HG03558 (cell line): ENCODE measurements at regions not wholly inside any gene's neighbourhood (a gene's known extent, or its start where the extent isn't known, plus 50 kb on each side); places are given as distances from the start of the nearest gene placed in this dataset.
A peak's percentile ranks its signal among the peaks of the same experiment; 100 is the strongest.
"Not testable (repeated sequence)": the region's sequence is repeated elsewhere in the genome, so short reads cannot be mapped to it uniquely, and the experiment has no call there.

Experiments used
- ATAC-seq: cut with Tn5 transposase; IDR thresholded peaks from one replicate; pipeline ENCODE4 v1.9.1; 2021; ENCODE audit warnings: moderate number of reproducible peaks; ENCODE audit not compliant: unreplicated experiment; ENCODE audit errors: extremely low read depth

- no peak for ATAC-seq
These were observed 99.9 kb upstream of the SLC24A4 start for GRCh38 chr14:92223025-92223424.

- no peak for ATAC-seq
These were observed 98.5 kb upstream of the SLC24A4 start for GRCh38 chr14:92224358-92224954.

DNA sequence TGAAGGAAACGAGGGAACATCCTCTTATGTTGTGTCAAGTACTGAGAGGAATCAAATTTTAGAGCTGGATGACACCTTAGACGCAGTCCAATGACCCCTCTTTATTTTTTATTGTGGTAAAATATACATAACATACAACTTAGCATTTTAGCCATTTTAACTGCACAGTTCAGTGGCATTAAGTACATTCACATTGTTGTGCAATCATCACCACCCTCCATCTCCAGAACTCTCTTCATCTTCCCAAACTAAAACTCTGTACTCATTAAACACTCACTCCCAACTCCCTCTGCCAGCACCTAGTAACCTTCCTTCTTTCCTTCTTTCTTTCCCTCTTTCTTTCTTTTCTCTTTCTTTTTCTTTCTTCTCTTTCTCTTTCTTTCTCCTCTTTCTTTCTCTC is 97.2 kb upstream of the SLC24A4 start:
- no peak for ATAC-seq

DNA sequence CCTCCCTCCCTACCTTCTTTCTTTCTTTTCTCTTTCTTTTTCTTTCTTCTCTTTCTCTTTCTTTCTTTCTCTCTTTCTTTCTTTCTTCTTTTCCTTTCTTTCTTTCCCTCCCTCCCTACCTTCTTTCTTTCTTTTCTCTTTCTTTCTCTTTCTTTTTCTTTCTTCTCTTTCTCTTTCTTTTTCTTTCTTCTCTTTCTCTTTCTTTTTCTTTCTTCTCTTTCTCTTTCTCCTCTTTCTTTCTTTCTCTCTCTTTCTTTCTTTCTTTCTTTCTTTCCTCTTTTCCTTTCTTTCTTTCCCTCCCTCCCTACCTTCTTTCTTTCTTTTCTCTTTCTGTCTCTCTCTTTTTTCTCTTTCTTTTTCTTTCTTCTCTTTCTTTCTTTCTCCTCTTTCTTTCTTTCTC is 96.8 kb upstream of the SLC24A4 start:
- ATAC-seq, result not testable (repeated sequence)

DNA sequence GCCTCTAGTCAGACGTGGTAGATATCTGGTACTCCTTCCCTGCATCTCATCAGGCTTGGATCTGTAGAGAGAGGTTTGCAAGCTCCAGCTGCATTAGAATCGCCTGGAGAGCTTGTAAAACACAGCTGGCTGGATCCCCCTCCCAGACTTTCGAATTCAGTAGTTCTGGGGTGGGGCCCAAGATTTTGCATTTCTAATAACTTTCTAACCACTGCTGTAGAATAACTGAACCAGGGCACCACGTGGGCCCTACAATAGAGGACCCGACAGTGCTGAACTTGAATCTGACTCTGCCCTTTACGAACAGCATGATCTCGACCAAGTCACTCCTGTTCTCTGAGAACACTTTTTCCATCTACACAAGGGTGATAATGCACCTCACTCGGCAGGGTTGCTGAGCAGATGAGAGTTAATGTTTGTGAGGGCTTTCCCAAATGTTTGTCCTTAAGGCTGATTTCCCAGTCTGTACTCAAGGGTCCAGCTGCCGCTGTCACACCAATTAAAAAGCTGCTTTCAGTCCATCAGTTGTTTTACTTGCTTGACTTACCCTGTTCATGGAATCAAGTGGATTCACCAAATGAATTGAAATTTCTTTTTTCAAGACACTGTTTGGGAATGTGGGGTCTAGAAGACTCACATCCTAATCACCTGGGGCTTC is 86.6 kb upstream of the SLC24A4 start:
- no peak for ATAC-seq

DNA sequence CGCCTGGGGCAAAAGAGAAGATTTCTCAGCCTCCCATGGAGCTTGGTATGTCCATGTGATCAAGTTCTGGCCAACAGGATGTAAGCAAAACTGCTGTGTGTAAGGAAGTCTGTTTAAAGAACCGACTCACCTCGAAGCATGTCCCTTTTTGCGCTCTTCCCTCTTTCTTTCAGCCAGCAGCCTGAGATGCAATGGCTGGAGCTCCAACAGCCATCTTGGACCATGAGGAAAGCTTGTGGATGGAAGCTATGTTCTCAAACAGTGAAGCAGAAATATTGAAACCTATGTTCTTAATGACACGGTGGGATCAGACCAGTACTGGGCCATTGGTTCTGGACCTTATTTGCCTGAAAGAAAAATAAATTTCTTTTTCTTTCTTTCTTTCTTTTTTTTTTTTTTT is 82.3 kb upstream of the SLC24A4 start:
- ATAC-seq, result no peak

- no peak for ATAC-seq
These were observed 80.9 kb upstream of the SLC24A4 start for GRCh38 chr14:92241966-92242595.

DNA sequence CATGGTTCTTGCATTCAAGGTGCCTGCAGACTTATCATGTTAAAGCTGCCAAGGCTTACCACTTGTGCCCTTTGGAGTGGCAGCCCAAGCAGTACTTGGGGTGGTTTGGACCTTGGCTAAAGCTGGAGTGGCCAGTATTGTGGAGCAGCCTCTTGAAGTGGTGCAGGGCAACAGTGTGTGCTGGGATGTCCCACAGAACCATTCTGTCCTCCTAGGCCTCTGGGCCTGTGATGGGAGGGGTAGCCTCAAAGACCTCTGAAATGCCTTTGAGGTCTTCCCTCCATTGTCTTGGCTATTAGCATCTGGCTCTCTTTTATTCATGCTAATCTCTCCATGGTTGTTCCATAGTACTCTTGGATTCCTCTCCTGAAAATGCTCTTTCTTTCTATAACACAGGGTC is 78.2 kb upstream of the SLC24A4 start:
- no peak for ATAC-seq

DNA sequence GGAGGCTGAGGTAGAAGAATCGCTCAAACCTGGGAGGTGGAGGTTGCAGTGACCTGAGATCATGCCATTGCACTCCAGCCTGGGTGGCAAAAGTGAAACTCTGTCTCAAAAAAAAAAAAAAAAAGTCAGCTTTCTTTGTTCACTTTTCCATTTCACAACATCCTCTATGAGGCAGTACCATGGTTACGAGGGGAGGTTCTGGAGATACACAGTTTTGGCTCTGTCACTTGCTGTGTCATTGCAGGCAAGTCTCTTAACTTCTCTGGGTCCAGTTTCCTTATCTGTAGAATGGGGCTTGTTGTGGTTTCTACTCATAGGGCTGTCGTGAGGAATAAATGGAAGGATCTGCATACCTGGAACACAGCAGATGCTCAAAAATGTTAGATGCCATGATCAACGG is 75.6 kb upstream of the SLC24A4 start:
- ATAC-seq, result no peak

GRCh38 chr14:92247947-92248346 is 75.0 kb upstream of the SLC24A4 start:
- no peak for ATAC-seq

DNA sequence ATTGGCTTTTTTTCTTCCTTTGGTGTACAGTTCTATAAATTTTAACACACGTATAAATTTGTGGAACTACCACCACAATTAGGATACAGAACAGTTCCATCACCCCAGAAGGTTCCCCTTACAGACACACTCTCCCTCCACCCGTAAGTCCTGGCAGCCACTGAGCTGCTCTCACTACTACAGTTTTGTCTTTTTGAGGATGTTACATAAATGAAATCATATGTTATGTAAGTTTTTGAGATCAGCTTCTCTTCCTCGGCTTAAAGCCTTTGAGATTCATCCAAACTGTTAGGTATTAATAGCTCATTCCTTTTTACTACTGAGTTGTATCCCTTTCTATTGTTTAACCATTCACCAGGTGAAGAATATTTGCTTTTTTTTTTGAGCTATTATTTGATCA is 74.3 kb upstream of the SLC24A4 start:
- no peak for ATAC-seq

GRCh38 chr14:92250366-92250765 is 72.6 kb upstream of the SLC24A4 start:
- not testable (repeated sequence) for ATAC-seq

- ATAC-seq, result no peak
These were observed 70.6 kb upstream of the SLC24A4 start for GRCh38 chr14:92252323-92252722.

DNA sequence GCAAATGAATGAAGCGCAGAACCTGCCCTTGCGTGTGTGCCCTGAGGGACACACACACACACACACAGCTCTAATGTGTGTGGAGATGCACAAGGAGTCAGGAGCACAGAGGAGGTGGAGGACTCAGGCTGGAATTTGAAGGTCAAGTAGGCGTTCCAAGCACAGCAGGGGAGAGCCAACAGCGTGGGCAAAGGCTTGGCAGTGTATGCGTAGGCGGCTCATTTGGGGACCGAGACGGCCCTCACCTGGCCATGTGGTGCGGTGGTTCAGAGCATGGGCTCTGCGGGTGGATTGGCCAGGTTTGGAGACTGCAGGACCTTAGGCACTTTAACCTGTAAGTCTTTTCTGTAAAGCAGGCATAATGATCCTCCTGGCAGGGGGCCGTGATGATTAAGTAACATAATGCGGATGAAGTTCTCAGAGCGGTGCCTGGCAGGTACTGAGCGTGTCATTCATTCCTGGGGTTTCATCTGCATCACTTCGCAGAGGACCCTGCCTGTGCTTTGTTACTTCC is 69.5 kb upstream of the SLC24A4 start:
- ATAC-seq, result no peak

DNA sequence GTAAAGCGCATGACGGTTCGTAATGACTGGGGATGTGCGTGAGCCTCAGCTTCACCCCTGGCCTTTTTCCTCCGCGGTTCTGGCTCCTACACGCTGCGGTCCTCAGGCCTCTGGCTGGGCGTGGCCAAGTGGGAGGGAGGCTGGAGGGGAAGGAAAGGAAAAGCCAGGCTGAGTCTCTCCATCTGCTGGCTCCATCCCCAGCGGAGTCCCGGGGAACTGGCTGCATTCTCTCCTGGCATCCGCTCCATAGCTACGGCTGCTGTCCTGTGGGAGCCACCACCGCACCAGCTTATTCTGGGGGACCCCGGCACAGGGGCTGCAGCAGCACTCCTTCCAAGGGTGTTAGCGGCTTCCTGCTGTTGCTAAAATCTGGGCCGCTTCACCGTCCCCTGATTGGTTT is 68.2 kb upstream of the SLC24A4 start:
- no peak for ATAC-seq

- ATAC-seq, result no peak
These were observed 64.0 kb upstream of the SLC24A4 start for GRCh38 chr14:92258934-92259333.

DNA sequence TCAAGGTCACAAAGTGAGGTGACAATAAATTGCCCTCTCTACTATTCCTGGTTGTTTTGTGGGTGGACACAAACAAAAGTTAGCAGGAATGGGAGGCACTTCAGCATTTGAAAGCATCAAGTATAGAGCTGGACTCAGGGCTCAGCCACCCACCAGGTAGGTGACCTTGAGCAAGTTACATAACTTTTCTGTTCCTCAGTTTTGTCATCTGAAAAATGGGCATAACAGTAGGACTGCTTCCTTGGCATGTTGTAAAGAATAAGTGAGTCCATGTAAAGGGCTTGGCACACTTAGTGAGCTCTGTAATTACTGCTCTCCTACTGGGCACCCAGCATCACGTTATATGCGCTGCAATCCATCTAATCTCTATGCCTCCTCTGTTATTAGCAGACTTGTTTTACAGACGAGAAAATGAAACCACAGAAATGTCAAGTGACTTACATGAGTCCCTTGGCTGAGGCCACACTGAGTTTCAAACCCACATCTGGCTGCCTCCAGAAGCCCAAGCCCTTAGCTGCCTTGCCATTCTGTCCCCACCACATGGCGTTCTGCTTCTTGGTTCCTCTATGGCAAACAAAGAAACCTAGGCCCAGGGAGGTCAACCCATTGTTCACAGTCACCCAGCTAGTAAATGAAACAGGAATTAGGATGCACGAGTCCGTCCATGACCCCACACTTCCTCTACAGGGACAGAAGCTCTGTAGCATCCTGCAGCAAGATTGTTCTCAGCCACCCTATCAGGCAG is 63.2 kb upstream of the SLC24A4 start:
- ATAC-seq, result peak; percentile 52

GRCh38 chr14:92263681-92264080 is 59.3 kb upstream of the SLC24A4 start:
- ATAC-seq, result no peak

DNA sequence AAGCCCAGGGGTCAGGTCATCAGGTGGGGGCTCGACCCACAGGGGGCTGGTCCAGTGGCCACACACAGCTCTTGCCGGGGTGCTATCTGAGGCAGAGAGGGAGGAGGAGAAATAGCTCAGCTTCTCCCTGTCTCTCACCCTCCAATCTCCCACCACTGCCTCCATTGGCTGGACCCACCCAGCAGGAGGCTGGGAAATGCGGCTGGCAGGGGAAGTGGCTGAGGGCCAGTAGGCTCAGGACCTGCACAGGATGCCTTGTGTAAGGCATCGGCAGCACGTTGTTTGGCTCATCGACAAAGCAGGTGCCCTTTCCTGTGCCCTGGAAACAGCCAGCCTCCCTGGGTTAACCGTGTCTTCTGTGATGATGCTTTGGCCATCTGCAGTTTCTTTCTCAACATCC is 58.8 kb upstream of the SLC24A4 start:
- no peak for ATAC-seq

- ATAC-seq, result no peak
These were observed 56.7 kb upstream of the SLC24A4 start for GRCh38 chr14:92266216-92266615.
